Fibroblast of gingiva (primary cell): ENCODE measurements at regions not wholly inside any gene's neighbourhood (a gene's known extent, or its start where the extent isn't known, plus 50 kb on each side); places are given as distances from the start of the nearest gene placed in this dataset.
"Not testable (repeated sequence)": the region's sequence is repeated elsewhere in the genome, so short reads cannot be mapped to it uniquely, and the experiment has no call there.

ENCODE experiments used
- DNase-seq: peaks from one replicate; pipeline ENCODE4 v3.0.0-alpha.2; 2011; ENCODE audit warnings: low read depth

DNA sequence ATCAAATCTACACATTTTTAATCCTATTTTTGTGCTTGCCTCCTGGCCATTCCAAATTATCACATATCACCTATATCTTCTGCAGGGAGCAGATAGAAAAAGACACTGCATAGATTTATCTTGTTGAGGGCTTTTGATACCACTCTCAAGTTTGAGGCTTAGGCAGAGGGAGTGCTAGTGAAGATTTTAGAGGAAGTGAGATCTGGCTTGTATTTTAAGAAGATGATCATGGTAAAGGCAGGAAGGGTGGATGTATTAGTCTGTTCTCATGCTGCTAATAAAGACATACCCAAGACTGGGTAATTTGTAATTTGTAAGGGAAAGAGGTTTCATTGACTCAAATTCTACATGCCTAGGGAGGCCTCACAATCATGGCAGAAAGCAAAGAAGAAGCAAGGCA lies 220.9 kb upstream of the TUT7 start:
- no peak for DNase-seq

DNA sequence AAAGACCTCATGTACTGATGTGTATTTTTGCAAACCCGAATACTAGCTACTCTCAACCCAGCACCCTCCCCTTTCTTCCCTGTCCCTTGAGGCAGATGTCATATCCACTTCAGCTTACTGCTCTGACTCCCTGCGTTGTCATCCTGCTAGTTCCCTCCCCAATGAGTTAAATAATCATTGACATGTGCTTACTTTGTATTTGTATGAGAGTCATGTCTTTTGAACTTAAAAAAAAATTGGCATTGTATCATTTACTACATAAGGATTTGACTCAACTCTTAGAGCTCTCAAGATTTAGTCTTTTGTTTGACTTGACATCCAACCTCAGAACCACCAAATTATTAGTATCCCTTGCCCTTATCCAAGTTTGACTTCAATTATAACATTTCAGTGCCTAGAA lies 219.7 kb upstream of the TUT7 start:
- peak; percentile 48 for DNase-seq

DNA sequence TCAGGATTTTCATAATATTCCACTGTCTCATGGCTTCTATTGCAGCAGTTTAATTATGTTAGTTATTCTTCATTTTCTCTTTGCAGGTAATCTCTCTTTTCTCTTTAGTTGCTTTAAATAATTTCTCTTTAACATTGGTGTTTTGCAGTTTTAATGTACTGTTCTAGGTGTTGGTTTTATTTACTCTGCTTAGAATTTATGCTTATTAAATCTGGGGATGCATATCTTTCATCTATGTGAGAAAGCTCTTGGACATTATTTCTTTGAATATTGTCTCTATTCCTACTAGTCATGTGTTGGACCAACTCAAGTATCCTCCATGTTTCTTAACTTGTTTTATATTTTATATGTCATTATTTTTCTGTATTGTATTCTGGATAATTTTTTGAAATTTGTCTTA lies 218.7 kb upstream of the TUT7 start:
- DNase-seq: no peak

DNA sequence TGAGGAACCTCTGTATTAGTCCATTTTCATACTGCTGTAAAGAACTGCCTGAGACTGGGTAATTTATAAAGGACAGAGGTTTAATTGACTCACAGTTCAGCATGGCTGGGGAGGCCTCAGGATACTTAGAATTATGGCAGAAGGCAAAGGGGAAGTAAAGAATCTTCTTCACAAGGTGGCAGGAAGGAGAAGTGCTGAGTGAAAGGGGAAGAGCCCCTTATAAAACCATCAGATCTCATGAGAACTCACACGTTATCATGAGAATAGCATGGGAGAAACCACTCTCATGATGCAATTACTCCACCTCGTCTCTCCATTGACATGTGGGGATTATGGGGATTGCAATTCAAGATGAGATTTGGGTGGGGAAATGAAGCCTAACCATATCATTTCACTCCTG lies 211.4 kb upstream of the TUT7 start:
- not testable (repeated sequence) for DNase-seq

DNA sequence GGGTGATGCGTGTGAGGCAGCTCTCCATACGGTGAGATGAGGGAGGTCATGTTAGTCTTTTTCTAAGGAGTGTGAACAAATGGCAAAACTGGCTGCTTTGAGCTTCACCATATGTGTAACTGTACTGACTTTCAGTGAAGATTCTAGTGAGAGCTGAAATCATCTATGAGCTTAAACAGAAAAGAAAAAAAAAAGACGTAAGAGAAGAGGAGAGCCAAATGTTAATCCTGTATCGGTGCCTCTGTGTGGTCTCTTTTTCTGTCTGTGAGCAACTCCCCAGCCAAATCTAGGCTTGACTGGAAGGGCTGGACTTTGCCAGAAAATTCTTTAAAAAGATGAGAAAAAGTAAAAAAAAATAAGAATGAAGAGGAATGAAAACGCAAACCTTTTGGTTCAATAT lies 209.7 kb upstream of the TUT7 start:
- no peak for DNase-seq

DNA sequence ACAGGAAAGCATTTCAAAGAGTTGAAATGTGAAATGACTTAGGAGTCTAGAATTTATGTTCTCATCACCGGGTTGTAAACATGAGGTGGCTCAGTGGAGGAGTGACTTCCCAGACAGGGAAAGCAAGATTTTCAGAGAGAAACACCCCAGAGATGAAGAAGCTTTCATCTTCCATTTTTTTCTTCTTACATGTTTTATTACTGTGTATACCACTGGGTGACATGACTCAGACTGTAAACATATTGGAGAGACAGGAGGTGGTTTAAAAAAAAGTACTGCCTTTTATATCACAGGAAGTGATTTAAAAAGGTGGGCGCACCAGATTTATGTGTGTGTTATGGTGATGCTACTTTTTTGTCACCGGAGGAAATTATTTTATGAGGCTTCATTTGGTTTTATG lies 209.1 kb upstream of the TUT7 start:
- DNase-seq: peak; percentile 28

DNA sequence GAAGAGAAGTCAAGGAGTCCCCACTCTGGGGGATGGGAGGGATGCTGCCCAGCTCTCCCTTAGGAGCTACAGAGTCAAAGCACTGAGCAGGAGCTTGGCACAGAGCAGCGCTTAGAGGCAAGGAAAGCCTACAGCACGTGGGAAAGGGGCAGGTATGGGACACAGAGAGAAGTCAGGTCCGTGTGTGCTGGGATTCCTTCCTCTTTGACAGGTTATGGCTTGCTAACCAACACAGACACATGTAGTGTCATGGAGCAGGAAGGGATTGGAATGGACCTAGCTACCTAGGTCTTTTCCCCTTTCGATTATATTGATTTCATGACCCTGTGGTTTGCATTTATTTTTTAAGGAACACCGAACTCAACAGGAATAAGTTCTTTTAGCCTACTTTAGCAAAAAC lies 208.5 kb upstream of the TUT7 start:
- DNase-seq: no peak

DNA sequence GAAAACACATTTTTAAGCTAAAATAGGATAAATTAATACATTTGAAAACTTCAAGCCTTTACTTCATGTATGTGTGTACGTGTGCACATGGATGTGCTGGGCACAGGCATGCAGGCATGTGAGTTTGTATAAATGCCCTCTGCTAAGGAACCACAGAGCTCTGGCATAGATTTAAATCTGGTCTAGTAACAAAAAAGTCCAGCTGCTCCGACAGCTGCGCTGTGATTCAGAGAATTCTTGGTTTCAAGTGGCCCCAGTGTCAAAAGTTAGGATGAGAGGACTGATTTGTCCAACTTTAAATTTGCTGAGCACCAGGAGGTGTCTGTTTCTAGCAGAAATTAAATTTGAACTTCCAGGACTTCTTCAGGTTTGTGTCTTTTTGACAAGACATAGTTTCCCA lies 203.7 kb upstream of the TUT7 start:
- DNase-seq: peak; percentile 26

DNA sequence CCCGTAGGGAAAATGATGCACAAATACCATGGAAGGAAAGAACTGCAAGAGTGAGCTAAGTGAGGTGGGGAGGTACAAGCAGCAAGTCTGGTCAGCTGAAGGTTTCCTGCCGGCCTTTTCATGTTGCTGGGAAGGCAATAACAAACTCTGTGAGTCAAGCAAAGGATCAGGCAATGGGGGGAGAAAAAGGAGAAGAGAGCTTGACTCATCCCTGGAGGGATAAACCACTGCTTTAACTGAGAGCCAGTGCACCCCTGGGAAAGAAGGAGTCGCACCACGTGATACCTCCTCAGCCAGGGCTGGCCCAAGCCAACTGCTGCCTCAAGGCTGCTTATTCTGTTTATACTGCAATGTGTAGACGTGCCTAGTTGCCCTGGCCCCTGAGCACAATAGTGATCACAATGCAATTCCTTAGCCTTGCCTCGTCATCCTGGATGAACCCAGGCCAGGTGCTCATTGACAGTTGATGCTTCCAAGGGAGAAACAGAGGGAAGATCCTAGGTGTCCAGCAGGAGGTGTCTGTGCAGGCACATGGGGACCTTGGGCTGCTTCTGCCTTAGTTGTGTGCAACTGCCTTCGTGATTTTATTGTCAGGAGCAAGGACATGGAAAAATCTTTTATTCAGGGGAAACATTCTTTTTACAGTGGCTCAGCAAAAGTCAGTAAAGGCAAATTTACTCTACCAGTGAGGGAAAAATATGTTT lies 203.0 kb upstream of the TUT7 start:
- peak; percentile 75 for DNase-seq

DNA sequence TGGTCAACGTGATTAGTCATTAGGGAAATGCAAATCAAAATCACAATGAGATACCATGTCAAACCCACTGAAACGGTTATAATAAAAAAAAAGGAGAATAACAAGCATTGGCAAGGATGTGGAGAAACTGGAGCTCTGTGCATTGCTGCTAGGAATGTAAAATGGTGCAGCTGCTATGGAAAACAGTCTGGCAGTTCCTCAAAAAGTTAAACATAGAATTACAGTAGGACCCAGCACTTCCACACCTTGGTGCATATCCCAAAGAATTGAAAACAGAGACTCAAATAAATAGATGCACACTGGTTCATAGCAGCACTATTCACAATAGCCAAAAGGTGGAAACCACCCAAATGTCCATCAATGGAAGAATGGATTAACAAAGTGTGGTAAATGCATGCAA lies 201.5 kb upstream of the TUT7 start:
- no peak for DNase-seq

DNA sequence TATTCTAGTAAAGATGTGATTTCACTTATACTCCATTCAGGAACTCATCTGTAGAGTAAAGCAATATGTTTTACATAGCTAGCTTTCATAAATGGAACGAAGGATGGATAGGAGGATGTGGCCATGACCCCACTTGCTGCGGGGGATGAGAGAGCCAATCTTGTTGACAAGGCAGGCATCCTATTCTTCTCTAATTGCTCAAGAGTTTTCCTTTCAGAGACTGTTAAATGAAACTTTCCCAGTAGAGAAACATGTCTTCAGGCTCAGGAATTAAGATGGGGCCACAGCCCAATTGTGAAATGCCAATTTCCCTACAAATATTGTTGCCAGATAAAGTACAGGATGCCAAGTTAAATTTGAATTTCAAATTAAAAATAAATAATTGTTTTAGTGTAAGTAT lies 196.2 kb upstream of the TUT7 start:
- DNase-seq: peak; percentile 91

DNA sequence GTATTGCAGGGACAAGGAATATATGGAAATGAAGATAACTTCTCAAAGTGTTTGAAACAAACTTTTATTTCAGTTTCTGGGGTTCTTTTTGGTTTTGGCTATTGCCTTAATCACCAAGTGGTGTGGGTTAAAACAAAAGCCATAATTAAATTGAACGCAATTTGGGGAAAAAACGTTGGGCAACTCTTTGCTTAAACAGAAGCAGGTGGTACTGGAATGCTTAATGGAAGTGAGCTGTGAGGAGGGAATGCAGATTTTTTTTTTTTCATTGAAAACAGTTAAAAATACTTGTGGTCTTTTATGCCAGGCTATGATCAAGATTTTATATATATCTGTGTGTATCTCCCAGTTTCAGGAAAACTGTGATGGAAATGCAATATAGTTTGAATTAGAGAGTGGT lies 195.7 kb upstream of the TUT7 start:
- DNase-seq: peak; percentile 85

DNA sequence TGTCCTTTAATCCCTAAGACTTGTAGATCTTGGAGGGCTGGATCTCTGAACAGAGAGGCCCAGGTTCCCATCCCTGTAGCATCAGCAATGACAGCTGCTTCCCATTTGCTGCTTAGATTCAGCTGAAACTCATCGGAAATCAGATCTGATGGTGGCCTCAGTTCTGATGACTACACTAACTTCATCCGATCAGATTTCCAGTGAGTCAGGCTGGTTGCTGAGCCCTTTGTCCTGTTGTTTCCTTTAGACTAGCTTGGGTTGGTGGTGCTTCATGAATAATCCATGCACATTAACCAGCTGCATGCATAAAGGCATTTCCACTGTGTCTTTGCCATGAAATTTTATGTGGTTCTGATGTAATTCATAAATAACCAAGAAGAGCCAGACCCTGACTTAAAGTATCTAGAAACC lies 195.2 kb upstream of the TUT7 start:
- DNase-seq: peak; percentile 98

DNA sequence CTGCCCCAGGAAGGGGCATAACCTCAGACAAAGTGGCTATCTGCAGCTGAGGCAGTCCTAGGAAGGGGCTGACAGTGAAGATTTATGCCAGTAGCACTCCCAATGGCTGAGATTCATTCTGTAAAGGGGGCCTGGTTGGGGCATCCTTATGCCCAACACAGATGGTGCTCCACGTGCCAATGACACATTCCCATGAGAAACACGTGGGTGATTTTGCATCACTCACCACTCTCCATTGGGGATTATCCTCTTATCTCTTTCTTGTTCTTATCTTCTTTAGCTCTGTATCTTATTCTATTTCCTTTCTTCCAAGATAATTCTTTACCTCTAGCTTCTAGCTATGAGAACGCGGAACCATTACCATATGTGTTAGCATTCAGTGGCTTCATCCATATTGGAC lies 194.0 kb upstream of the TUT7 start:
- no peak for DNase-seq

DNA sequence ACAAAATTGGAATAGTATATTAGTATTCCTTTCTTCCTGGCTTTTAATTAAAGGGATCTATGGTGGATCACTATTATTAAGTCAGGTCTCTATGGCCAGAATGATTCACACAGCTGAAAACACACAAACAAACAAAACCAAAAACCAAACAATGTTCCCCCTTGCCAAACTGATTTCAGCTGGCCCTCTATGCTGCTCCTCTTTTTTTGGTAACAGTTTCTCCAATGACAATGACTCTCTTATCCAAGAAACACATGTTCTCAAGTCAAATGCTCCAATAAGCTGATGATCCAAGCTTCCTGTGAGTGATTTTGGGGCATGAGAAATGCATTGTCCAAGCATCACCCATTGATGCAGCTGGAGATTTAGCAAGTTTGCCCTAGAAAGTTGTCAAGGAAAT lies 193.4 kb upstream of the TUT7 start:
- DNase-seq: peak; percentile 13

DNA sequence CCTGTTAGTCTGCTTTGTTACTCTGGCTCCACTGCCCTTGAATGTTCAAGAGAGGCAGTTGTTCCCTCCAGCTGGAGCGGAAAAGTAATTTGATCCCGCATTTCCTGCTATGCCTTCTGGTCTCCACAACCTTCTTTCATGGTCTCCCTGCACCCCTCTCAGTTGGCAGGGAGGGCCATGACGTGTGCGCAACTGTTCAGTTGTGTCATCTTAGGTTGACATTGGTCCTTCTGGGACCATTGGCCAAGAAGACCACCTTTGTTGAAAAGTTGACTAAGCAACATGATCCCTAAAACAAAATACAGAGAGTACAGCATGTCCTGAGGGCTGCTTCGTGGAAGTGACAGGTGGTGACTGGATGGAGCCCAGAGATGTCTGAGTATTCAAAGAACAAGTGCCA lies 192.5 kb upstream of the TUT7 start:
- peak; percentile 14 for DNase-seq

DNA sequence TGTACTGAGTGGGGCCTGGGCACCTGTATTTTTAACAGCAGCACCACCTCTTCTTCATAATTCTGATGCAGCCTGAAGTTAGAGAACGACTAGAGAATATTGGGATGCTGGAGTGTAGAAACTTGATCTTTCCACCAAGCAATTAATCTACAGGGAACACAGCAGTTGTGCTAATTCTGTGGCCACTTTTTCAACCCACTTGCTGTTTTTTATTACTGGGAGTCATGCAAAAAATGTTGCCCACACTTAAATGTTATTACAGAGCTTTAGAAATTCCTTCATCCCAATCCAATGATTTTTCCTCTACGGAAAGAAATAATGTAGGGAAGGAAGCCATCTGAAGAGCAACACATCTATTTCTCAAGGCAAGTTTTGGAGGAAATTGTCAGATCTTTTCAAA lies 190.9 kb upstream of the TUT7 start:
- DNase-seq: peak; percentile 44

DNA sequence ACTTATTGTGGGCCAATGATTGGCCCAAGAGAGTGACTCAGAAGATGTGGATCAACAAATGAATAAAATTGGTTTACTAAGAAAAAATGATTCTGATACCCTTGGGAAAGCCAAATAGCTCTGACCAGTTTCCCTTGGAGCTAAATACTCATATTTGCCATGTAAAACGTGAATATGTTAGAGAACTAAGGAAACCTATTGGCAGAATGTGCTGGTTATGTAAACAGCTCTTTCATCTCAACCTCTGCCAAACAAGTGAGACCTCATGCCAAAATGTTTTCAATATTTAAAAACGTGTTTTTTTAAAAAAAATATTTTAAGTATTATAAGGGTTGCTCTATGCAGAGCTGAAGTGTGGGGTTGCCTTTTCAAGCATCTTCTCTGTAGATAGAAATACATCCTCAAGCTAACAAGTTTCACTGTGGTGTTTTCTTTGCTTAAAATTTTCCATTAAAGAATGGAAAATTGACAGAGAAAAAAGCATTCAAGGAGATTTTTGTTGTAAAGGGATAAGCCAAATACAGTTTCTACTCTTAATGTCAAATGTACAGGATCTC lies 186.9 kb upstream of the TUT7 start:
- peak; percentile 86 for DNase-seq

DNA sequence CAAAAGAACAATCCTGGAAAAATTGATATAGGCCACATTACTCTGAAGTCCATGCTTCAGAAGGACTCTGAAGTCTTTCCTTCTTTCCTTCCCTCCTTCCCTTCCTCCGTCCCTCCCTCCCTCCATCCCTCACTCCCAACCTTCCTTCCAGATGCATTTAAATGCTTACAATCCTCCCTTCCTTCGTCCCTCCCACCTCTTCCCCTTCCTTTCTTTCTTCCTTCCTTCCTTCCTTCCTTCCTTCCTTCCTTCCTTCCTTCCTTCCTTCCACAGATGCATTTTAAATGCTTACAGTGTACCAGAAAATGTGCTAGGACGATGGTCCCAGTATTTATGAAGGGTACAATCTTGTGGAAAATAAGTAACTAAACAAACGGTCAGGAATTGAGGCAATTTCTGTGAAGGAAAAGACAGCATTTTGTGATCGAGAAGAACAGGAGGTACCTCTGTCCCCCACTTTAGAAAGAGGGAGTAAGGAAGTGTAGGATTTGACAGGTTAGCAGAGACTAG lies 181.3 kb upstream of the TUT7 start:
- DNase-seq: no peak

DNA sequence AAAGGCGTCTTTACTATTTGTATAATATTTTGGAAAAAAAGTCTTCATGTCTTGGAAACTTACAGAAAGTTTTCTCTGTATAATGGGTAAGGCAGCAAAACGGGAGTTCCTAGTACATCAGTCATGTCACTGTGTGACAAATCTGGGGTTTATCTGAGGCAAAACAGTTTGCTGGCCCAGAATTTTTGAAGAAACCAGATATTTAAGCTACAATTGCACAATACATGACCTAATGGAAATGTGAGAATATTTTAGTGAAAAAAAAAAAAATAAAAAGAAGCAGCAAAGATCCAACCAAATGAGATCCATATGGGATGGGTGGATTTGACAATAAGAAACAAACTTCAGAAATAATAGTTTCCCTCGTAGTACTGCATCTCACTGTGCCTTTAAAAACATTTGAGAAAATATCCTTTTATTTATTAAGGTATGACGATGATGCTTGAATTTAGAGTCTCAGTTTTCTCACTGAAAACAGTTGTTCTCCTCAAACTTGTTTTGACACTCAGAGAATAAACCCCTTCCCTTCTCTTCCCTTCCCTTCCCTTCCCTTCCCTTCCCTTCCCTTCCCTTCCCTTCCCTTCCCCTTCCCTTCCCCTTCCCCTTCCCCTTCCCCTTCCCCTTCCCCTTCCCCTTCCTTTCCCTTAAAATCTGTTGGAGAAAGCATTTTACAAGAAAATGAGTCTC lies 180.5 kb upstream of the TUT7 start:
- peak; percentile 96 for DNase-seq

DNA sequence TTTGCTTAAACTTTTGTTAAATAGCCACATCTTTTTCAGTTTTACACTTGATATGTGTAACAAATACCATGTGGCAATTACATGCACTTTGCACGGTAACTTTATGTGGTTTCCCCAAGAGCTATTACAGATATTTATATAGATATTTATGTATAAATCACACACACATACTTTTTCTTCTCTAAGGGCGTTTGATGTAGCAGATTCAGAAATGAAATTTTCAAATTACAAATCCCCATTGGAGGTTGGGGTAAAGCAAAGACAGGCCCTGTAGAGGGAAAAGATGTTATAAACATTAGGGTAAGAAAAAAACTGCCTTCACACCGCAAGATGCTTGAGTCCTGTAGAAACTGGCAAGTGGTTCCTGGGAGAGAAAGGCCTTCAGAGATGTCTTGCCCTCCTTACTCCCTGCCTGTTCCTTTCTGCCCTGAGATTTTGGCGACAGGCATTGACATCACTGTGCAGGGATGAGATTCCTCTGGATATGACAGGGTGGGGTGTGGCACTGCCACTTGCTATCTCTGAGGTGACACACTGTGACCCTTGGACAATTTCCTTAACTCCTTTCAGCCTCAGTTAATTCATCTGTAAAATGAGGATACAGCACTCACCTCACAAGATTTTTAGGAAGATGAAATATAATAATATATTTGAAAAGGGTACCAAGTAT lies 177.9 kb upstream of the TUT7 start:
- DNase-seq: peak; percentile 8

DNA sequence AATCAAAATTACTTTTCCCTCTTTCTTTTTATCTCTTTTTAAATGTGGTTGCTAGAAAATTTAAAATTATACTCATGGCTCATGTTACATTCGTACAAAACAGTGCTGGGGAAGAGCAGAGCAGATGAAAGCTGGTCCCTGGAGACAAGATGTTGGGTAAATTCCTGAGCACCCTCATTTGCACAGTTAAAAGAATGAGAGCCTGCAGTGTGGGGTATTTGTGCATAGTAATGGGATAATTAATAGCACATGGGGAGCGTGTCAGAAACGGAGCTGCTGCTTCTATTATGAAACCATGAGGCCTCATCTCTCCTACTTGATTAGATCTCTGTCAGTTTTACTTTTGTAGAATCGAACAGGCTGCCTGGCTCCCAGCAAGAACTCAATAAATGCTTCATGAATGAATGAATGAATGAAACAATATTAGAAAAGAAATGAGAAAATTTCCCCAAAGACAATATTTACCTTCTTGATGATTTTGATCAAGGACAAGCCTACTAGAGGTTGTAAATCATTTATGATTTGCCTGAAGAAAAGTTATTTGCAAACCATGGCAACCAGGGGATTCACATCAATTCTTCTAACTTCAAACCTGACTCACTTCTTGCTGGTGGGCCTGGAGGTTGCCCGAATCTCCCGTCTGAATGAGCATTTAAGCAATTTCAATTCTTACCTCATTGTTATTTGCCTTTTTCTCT lies 177.2 kb upstream of the TUT7 start:
- peak; percentile 84 for DNase-seq
